ENCODE measurements at regions not wholly inside any gene's neighbourhood (a gene's known extent, or its start where the extent isn't known, plus 50 kb on each side); places are given as distances from the start of the nearest gene placed in this dataset.

DNA sequence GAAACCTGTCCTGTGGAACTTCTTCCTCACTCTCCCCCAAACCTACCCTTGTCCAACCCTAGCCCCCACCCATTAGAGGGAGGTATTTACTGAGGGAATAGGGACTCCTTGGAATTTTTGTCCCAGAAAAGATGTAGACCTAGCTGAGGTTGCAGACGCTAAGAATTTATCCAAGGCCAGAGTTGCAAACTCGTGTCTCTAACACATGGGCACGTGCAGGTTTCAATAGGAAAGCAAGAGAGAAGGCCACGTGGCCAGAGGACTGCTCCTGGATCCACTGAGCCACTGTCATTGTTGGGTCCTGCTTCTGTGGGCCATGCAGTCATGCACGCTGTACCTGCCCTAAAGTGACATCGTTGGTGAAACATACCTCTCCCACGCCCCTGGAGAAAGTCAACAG lies 243.4 kb upstream of the KCNG1 start:
- TF ChIP-seq, protein P1, sequence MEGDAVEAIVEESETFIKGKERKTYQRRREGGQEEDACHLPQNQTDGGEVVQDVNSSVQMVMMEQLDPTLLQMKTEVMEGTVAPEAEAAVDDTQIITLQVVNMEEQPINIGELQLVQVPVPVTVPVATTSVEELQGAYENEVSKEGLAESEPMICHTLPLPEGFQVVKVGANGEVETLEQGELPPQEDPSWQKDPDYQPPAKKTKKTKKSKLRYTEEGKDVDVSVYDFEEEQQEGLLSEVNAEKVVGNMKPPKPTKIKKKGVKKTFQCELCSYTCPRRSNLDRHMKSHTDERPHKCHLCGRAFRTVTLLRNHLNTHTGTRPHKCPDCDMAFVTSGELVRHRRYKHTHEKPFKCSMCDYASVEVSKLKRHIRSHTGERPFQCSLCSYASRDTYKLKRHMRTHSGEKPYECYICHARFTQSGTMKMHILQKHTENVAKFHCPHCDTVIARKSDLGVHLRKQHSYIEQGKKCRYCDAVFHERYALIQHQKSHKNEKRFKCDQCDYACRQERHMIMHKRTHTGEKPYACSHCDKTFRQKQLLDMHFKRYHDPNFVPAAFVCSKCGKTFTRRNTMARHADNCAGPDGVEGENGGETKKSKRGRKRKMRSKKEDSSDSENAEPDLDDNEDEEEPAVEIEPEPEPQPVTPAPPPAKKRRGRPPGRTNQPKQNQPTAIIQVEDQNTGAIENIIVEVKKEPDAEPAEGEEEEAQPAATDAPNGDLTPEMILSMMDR (IDR thresholded peaks at IDR 0.05; ENCODE audit: low read depth, low read length): no peak
- TF ChIP-seq EZH2phosphoT487 (IDR thresholded peaks at IDR 0.05; ENCODE audit: low read depth): no peak
